ENCODE measurements at regions not wholly inside any gene's neighbourhood (a gene's known extent, or its start where the extent isn't known, plus 50 kb on each side); places are given as distances from the start of the nearest gene placed in this dataset.

DNA sequence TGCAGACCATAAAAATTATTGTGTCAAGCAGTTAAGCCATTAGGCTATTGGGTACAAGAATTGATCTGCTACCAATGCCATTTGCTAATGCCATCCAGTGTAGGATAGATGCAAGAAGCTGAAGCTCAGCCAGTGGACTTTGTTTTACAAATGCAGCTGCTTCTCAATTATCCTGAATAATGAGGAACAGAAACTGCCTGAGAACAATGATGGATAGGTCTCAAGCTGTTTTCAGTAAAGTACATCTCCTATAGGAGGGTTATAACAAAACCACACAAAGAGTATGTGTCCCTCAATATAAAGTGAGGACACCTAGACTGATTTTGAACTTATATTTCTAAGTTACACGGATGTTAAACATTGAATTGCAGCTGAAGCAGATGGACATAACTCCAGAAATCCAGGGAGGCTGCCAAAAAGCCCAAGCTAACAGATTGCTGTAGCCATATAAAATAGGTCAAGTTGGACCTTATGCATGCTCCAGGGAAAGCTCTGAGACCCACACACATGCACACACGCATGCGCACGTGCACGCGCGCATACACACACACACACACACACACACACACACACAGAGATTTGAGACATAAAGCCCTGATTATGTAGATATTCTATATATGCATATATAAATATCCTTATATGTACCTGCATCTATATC is 482.7 kb upstream of the CD180 start:
- Mint-ChIP-seq H3K27me3 (ENCODE audit: insufficient read depth) (peaks cover 3% of the 10 kb centered on the region), H3K4me1 (ENCODE audit: low read depth) (no peaks in the 10 kb centered on the region), H3K4me3 (no peak overlapping the region), H3K9me3 (peaks cover 4% of the 10 kb centered on the region; the same call in 1 of the 2 replicates), H3K27ac (no peak overlapping the region), H3K36me3 (ENCODE audit: low read depth) (no peaks in the 10 kb centered on the region)
- TF ChIP-seq CTCF (IDR thresholded peaks at IDR 0.05) = no peak
- DNase-seq = no peak

GRCh38 chr5:67678594-67678993 is 482.0 kb upstream of the CD180 start:
- no peak for DNase-seq
- no peak for TF ChIP-seq CTCF (IDR thresholded peaks at IDR 0.05)
- Mint-ChIP-seq H3K9me3 (peaks cover 3% of the 10 kb centered on the region; the same call in 1 of the 2 replicates), H3K36me3 (ENCODE audit: low read depth) (no peaks in the 10 kb centered on the region), H3K27ac (no peak overlapping the region), H3K4me1 (ENCODE audit: low read depth) (no peaks in the 10 kb centered on the region), H3K4me3 (no peak overlapping the region), H3K27me3 (ENCODE audit: insufficient read depth) (peaks cover 3% of the 10 kb centered on the region)

- no peaks in the 10 kb centered on the region for H3K36me3 Mint-ChIP-seq (ENCODE audit: low read depth)
- no peaks in the 10 kb centered on the region for H3K27me3 Mint-ChIP-seq (ENCODE audit: insufficient read depth)
- no peak overlapping the region for H3K27ac Mint-ChIP-seq
- no peak overlapping the region for H3K4me3 Mint-ChIP-seq
- no peak for TF ChIP-seq CTCF (IDR thresholded peaks at IDR 0.05)
- no peak for DNase-seq
- H3K4me1 Mint-ChIP-seq (ENCODE audit: low read depth) = peaks cover 4% of the 10 kb centered on the region
- no peaks in the 10 kb centered on the region for H3K9me3 Mint-ChIP-seq
Observed at GRCh38 chr5:67677422-67677970, 480.9 kb upstream of the CD180 start.

DNA sequence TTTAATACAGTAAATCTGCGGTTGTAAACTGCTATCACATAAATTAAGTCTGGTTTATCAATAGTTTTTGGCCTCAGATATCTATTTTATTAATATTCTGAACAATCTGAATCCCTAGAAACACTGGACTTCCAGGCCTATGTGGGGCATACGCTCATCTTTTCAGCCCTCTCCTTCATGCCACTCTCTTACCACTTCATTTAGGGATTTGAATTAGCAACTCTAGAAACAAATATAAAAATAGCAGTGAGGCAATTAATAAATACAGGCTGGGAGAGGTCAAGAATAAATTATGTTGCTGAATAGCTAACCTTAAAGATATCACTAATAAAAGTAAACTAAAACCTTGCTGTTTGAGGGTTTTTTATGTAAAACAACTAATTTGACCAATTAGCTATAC is 480.3 kb upstream of the CD180 start:
- Mint-ChIP-seq H3K9me3 (no peaks in the 10 kb centered on the region), H3K4me3 (no peak overlapping the region), H3K27ac (no peak overlapping the region), H3K27me3 (ENCODE audit: insufficient read depth) (no peaks in the 10 kb centered on the region), H3K4me1 (ENCODE audit: low read depth) (peaks cover 7% of the 10 kb centered on the region), H3K36me3 (ENCODE audit: low read depth) (no peaks in the 10 kb centered on the region)
- TF ChIP-seq CTCF (IDR thresholded peaks at IDR 0.05) = no peak
- DNase-seq = no peak

DNA sequence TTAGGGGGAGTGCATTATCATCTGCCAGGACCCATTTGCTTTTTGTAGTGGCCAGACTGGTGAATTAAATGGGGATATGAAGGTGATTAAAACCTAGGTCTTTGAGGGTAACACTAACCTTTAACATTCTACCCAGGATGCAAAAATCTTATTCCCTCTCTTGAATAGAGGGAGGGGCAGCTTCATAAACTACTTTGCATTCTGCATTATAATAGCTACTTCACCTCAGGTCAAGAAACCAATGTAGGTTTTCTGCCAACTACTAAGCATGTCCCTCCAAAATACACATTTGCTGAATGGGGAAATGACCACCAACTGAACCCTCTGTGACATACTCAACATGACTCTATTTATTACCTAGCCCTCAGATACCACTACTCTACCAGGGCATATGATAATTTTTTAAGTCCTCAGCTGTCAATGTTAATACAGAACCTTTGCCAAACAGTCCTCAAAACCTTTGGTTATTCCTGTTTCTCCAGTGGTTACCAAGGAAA is 477.6 kb upstream of the CD180 start:
- no peak for DNase-seq
- Mint-ChIP-seq H3K9me3 (peaks cover 4% of the 10 kb centered on the region; the same call in 1 of the 2 replicates), H3K4me3 (no peak overlapping the region), H3K27me3 (ENCODE audit: insufficient read depth) (peaks cover 1% of the 10 kb centered on the region), H3K27ac (no peak overlapping the region), H3K36me3 (ENCODE audit: low read depth) (no peaks in the 10 kb centered on the region), H3K4me1 (ENCODE audit: low read depth) (peaks cover 7% of the 10 kb centered on the region)
- TF ChIP-seq CTCF (IDR thresholded peaks at IDR 0.05) = no peak

All from HFFc6 (cell line).